Uterus (tissue), 2 donors: ENCODE measurements at regions not wholly inside any gene's neighbourhood (a gene's known extent, or its start where the extent isn't known, plus 50 kb on each side); places are given as distances from the start of the nearest gene placed in this dataset.

Source experiments
- CTCF ChIP-seq, 4 experiments: fragments of 200-600 bp in 2 of 4; fragments of 450-650 bp in 2 of 4; sonication (generic) in 2 of 4; IDR thresholded peaks; one replicate each; pipeline ENCODE4 v1.5.1; 2016 to 2019; ENCODE audit warnings: antibody characterized with exemption in 4 of 4, mild to moderate bottlenecking in 2 of 4, moderate library complexity in 1 of 4
- POLR2A ChIP-seq, 2 donors: fragments of 450-650 bp; IDR thresholded peaks; one replicate each; pipeline ENCODE4 v1.6.1; 2016; ENCODE audit warnings: antibody characterized with exemption in 2 of 2, mild to moderate bottlenecking in 1 of 2, moderate library complexity in 1 of 2

- no peak for TF ChIP-seq POLR2A (IDR thresholded peaks at IDR 0.05)
- TF ChIP-seq CTCF (IDR thresholded peaks at IDR 0.05): no peak
These were observed 115.4 kb downstream of the TENT5A start for GRCh38 chr6:81636930-81637568.
